HG02840 (cell line): ENCODE measurements at regions not wholly inside any gene's neighbourhood (a gene's known extent, or its start where the extent isn't known, plus 50 kb on each side); places are given as distances from the start of the nearest gene placed in this dataset.

Source experiments
- ATAC-seq: cut with Tn5 transposase; IDR thresholded peaks from one replicate; pipeline ENCODE4 v1.9.1; 2021; ENCODE audit warnings: mild to moderate bottlenecking, moderate library complexity, moderate number of reproducible peaks; ENCODE audit not compliant: unreplicated experiment, low FRiP score

DNA sequence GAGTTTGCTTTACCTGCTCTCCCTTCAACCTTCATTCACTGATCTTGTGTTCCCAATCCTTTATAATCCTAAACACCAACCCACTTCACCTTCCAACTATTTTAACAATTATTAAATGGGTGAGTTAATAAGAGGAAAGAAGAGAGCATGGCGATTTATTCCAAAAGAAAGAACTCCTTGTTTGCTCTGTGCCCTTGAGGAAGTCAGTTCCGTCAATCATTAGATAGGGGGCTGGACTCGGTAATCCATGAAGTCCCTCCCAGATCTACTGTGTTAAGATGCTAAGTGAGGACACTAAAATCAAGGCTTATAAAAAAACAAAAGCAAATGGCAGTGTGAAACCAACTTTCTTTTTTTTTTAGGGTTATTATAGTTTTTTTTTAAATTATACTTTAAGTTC is 589.9 kb downstream of the XIRP2 start:
- no peak for ATAC-seq

DNA sequence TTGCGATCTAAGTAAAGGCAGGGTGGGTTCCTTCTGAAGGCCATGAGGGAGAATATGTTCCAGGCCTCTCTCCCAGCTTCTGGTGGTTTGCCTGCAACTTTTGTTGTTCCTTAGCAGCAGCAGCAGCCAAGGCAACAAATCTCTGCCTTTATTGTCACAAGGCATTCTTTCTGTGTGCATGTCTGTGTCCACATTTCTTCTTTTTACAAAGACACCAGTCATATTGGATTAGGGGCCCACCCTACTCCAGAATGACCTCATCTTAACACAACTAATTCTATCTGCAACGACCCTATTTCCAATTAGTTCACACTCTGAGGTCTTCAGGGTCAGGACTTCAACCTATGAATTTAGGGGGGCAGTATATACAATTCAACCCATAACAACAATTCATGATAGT is 587.5 kb downstream of the XIRP2 start:
- no peak for ATAC-seq

DNA sequence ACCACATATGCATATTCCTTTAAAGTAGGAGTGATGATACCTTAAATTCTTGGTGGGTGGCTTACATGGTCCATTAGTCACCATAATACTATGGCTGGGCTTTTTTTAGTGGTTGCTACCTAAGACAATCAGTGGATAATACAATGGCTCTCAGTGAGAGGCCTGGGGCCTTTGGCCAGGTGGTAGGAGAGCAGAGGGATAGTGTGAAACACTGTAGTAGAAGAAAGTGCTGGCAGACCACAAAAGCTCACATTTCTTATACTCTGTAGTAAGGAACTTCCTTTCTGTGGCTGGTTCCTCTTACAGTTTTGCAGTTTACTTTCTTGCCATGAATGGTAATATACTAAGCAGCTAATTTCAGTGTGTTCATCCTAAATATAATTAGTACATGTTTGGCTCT is 583.5 kb downstream of the XIRP2 start:
- ATAC-seq: no peak

DNA sequence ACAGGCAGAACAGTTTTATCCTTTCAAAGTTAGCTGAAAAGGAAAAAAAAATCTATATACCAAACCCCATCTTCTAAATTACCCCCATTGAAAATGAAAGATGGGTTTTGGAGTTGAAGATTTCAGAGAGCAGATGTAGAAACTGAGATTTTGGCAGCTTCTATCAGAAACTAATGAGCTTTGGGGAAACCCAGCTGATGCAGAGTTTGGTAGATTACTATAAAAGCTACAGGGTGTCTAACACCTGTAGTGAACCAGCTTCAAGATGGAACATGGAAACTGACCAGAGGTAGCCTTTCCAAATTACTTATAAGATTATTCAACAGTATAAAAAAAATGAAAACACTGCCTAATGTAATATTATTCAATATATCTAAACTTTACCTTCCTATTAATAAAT is 583.1 kb downstream of the XIRP2 start:
- ATAC-seq: no peak

DNA sequence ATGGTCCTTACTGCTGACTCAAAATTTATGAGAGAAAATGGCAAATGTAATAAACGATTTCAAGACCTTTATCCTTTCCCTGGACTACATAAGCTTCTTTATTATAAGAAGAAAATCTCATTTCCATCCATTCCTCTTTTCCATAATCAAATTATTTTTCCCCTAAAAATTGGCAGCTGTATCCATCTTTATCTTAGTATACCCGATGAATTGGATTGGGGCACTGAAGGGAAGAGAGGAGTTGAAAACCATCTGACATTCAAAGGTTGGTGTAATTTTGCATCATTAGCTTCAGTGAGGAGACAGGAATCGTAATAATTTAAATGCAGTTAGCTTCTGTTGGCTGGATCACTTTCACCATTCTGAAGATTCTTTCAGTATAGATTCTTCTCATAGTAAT is 574.1 kb downstream of the XIRP2 start:
- no peak for ATAC-seq

DNA sequence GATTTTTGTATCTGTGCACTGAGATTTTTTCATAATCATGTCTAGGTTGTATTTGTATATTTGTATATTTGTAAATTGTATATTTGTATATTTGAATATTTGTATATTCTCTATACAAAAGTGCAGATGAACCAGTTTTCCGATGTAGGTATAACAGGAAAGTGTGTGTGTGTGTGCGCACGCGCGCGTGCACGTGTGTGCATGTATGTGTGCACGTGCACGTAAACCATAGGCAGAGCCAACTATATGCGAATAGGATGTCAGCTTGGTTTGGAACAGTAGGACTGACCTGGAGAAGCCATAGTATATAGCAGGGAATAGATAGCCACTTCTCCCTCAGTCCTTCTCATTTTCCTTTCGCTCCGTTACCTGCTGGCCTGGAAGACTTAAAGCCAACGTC is 565.8 kb downstream of the XIRP2 start:
- ATAC-seq: no peak

DNA sequence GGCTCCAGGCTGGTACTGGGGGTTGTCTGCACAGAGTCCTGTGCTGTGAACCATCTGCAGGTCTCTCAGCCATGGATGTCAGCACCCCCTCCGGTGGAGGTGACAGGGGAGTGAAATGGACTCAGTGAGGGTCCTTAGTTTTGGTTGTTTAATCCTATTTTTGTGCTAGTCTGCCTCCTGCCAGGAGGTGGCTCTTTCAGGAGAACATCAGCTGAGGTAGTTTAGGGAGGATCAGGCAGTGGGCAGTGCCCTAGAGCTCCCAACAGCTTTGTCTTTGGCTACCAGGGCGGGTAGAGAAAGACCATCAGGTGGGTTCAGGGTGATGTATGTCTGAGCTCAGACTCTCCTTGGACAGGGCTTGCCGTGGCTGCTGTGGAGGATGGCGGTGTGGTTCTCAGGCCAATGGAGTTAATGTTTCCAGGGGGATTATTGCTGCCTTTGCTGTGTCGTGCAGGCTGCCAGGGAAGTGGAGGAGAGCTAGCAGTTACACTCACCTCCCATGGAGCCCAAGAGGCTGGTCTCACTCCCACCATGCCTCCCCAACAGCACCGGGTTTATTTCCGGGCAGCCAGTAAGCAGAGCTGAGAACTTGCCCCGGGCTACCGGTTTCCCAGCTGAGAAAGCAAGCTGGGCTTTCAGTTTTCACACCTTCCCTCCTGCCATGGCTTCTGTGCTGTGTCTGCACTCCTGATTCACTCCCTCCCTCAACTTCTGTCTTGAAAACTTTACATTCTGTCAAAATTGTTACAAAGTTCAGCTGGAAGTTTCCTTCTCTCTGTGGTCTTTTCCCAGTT is 563.4 kb downstream of the XIRP2 start:
- ATAC-seq: no peak

DNA sequence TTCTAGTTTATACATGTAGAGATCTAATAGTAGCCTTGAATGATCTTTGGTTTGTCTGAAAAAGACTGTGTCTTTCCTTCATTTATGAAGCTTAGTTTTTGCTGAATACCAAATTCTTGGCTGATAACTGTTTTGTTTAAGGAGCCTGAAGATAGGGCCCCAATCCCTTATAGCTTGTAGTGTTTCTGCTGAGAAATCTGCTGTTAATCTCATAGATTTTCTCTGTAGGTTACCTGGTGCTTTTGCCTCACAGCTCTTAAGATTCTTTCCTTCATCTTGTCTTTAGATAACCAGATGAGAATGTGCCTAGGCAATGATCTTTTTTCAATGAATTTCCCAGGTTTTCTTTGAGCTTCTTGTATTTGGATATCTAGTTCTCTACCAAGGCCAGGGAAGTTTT is 562.1 kb downstream of the XIRP2 start:
- ATAC-seq: no peak

DNA sequence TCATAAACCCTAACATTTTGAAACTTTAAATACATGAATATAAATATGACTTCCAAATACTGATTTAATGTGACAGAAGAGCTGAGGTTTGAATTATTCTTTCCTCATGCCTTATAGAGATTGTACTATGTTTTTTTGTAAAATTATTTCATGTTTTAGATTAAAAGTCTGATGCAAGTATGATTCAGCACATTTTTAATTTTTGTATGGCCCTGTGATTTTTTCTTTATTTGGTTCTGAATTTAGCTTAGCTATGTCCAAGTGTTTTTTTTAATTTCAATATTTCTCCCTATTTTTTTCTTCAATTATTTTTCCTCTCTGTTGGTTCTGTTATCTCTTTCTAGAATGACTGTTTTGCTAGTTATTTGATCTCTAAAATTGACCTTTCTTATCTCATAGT is 552.1 kb downstream of the XIRP2 start:
- ATAC-seq: no peak

DNA sequence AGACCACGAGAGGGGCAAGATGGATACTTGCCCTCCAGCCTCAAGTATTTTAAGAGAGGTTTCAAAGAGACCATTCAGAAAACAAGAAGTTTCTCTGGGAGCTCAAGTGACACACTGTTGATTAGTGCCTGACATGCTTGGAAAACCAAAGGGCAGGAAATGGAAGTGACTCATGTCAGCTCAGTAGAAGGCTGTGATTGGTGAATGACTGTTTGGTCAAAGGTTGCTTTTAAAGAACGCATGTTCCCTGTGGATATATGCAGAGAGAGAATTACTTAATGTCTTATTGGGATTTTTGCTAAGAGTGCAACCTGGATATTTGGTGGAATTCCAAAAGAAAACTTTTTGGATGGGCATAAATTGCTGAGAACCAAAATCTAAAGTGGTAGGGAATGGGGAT is 549.9 kb downstream of the XIRP2 start:
- ATAC-seq: no peak

DNA sequence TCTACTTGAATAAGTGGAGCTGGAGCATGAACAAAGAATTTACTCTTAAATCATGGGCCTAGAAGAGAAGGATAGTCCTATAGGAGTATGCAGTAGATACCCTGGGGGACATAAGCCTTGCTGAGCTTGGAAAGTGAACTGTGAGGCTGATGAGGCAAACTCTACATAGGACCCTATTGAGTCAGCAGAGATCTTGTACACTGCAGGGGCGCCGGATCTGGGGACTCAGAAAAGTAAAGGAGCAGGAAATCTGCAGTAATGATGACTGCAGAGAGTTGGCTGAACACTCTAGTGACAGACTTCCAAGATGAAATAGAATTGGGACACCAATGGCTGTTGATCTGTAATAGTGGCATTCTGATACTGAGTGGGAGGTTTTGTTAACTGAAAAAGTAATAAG is 543.7 kb downstream of the XIRP2 start:
- no peak for ATAC-seq

DNA sequence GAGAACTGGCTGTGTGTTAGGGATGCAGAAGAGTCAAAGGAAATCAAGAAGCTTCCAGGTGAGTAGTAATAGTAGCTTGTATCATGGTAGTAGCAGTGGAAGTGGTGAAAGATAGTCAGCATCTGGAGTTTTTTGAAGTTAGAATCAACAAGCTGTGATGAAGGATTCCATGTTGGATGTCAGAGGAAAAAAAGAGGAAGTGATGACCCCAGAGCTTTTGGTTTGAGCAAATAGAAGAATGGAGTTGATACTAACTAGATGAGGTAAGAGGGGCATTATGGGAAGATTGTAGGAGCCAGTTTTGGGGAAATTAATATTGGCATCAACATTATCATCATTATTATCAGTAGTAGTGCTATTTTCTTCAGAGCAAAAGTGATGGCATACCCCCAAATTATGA is 542.2 kb downstream of the XIRP2 start:
- ATAC-seq: no peak

DNA sequence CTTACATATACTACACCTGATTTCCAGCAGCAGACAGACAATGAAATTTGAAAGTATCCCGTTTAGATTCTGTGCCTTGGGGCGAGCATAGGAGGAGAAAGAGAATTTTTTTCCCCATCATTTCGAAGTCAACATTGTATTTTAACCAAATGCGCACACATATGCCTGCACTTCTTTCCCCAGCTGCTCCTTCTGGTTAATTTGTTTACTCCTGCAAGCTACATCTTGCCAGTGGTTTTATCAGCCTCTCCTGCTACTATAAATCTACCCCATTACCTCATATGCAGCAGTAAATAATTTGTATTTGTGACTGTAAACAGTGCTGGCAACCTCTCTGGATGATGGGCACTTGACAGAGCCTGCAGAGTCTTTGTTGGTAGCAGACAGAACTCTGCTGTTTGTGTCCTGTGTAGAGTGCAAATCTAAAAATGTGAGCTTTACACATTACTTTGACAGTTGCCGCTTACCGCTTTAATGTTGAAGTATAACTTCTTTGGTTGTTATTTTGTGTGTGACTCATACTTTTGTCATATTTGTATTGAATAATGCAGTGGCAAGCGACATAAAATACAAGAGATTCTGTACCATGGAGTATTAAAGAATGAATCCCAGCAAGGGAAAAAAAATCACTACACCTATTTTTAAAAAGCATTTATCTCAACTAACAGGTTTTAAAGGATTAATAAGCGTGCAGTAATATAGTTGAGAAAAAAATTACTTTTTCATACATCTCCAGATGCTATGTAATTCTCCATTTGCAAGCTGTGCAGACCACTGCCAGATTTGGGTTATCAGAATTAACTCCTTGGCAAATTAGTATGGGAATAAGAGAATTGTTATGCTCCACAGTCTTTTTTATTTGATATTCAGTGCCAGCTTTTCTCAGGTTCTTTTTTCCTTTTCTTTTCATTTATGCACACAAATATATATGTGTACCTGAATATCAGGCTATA is 536.8 kb downstream of the XIRP2 start:
- no peak for ATAC-seq

DNA sequence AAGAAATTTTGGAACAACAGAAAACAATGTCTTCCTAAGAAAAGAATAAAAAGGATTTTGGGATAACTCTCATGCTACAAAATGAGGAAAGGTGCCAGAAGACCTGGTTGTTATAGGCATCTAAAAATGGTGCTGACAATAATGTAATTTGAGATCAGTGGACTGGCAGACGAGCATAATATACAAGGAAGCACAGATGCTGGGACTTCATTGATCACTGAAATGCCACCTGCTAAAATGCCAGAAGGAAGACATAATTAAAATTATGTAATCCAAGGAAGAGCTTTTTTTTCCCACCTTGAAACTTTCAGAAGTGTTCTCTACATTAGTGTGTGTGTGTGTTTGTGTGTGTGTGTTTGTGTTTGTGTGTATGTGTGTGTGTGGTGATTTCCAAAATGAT is 535.9 kb downstream of the XIRP2 start:
- ATAC-seq: no peak

DNA sequence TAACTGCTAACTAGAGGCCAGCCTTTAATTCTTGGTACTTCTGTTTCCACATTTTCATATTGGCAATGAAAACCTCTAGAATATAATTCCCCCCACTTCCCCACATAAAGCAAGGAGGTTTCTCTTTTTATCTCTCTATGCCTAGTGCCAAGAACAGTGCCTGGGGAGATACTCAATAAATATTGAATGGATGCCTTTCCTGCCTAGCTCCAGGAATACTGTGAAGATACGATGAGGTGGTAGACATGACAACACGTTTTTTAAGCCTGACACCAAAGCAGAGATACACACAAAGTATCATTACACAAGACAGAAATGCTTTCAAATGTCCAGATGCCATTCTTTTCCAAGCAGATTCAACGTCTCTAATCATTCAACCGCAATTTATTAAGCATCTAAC is 535.5 kb downstream of the XIRP2 start:
- ATAC-seq: no peak

DNA sequence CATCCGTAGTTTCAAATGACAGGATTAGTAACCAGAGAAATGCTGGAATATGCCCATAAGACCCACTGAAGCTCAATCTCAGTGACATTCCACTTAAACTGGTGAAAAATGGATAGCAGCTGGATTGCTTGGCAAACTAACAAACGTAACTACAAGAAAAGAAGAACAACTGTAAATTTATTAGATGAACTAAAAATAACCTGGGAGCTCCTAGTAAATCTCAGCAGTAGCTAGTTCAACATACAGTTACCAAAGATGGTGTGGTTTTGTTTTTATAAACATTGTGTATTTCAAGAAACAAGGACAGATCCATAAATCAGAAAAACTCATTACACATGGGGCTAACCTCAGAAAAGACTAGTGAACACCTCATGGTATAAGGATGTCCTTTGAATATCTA is 531.9 kb downstream of the XIRP2 start:
- ATAC-seq: no peak

DNA sequence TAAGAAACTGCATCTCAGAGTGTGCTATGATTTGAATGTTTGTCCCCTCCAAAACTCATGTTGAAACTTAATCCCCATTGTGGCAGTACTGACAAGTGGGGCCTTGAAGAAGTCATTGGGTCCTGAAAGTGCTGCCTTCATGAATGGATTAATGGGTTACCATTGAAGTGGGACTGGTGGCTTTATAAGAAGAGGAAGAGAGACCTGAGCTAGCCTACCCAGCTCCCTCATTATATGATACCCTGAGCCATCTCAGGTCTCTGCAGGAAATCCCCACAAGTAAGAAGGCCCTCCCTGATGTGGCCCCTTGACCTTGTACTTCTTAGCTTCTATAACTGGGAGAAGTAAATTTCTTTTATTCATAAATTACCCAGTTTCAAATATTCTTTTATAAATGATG is 526.8 kb downstream of the XIRP2 start:
- ATAC-seq: no peak

DNA sequence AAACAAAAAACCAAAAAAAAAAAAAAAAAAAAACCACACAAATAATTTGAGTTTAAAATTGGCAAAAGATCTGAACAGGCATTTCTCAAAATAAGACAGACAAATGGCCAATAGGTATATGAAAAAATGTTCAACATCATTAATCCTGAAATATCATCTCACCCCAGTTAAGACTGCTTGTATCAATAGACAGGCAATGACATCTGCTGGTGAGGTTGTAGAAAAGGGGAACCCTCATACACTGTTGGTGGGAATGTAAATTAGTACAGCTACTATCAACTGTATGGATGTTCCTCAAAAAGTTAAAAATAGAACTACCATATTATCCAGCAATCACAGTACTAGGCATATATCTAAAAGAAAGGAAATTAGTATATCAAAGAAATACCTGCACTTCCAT is 523.1 kb downstream of the XIRP2 start:
- ATAC-seq: no peak

DNA sequence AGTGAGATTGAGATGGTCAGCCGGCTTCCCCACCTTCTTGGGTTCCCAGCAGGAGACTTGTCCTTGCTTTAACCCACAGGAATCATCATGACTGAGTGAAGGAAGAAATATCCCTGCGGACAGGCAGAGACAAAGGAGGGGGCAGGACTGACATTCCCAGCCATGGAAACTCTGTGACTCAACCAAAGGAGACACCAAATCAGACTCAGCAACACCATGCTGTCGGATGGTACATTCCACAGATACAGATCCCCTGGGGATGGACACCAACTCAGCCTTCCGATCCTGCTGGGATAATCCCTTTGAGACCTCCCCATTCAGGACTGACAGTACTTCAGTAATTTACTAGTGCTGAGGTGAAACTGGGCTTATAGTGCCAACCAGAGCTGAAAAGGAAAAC is 518.3 kb downstream of the XIRP2 start:
- no peak for ATAC-seq

DNA sequence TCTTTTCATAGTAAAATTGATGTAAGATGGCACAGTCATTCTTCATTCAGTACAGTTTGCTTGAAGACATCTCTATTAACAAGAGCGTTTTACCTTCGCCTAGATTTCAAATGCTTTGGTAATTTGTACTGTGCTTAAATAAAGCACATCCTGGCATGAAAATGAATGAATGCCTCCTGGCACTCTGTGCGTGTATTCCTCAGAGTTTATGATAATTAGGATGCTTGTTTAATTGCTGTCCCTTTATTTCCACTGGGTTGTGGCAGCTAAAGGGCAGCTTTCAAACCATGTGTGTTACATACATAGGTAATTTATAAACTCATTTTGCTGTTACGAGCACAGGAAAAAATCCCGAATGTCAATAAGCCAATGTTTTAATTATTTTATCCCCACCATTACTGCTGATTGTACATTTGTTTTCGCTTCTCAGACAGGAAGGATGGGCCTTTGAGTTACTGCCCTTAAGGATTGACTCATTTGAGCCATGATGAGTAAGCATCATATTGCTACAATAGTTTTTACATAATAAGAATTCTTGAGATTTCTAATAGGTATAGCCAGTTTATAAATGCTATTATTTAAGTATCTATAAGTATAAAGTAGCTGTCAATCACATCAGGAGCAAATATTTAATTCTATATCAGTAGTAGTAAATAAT is 516.5 kb downstream of the XIRP2 start:
- no peak for ATAC-seq

DNA sequence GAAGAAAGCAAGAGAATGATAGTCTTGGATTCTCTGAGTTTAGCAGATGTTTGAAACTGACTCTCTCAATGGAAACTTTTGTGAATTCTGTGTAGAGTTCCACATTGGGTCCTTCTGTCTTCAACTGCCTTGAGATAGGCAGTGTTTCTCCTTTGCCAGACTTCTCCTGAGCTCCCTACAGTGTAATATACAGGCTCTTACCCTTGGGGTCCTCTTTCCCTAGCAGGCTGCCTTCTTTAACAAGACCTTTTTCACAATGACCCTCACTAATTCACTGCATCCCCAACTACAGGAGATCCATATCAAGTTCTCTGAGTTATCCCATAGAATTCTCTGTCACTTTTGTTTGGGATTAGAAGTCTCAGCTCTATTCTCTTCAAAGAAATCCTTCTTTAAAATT is 513.0 kb downstream of the XIRP2 start:
- ATAC-seq: no peak
